K562 (cell line): ENCODE measurements at regions not wholly inside any gene's neighbourhood (a gene's known extent, or its start where the extent isn't known, plus 50 kb on each side); places are given as distances from the start of the nearest gene placed in this dataset.

ENCODE experiments used
- ATAC-seq: fragments of 200-7000 bp; cut with Tn5 transposase; 3 replicates; pipeline ENCODE4 v1.9.1; 2020; ENCODE audit warnings: moderate library complexity
- BruUV-seq: library from RNA; stranded (reverse); fragments of 400-500 nt; replicated peaks from 2 replicates; lab custom pipeline; 2021; lab: Mats Ljungman, UMichigan
- CTCF ChIA-PET: fragments of 300-600 bp; formaldehyde crosslinking; extraction: SDS; loops from one replicate; lab custom pipeline; 2021; ENCODE audit warnings: low intra/inter-chr PET ratio; lab: Yijun Ruan, JAX
- POLR2A ChIA-PET: fragments of 300-600, 350-650 bp; sonication (Branson Sonifier 250); formaldehyde crosslinking; extraction: SDS; loops from one replicate; lab custom pipeline; 2021; ENCODE audit warnings: antibody characterized with exemption, inconsistent platforms; lab: Yijun Ruan, JAX
- DNase-seq, 4 experiments: peaks; one replicate each; pipeline versions ENCODE4 v3.0.0 to v3.0.0-alpha.2; 2011 to 2018; ENCODE audit warnings: low spot score in 3 of 4, mixed read lengths in 3 of 4; ENCODE audit errors: extremely low read depth in 1 of 4
- FAIRE-seq: peaks from 2 replicates; lab custom pipeline; 2011; peaks lifted over from hg19 to GRCh38; lab: Jason Lieb, UNC
- H2AFZ ChIP-seq: 2 replicates; pipeline ENCODE4 v1.6.0; 2011; ENCODE audit warnings: low read depth, low read length, control low read depth, inconsistent platforms
- H3K27ac ChIP-seq: fragments of 200-600 bp; 3 replicates; pipeline ENCODE4 v1.8.0; 2011; ENCODE audit warnings: low read depth, mild to moderate bottlenecking, control low read depth, inconsistent platforms, low read length, moderate library complexity, mixed read lengths; ENCODE audit errors: extremely low read depth
- H3K27me3 ChIP-seq, 2 experiments: fragments of 300-600 bp in 1 of 2; 2 replicates in 1 of 2; 3 replicates in 1 of 2; pipeline versions ENCODE4 v1.6.0 to v1.8.0; 2011; ENCODE audit warnings: inconsistent platforms in 2 of 2, low read length in 2 of 2, mild to moderate bottlenecking in 1 of 2, mixed read lengths in 1 of 2, moderate library complexity in 1 of 2; ENCODE audit not compliant: control insufficient read depth in 2 of 2, insufficient read depth in 2 of 2
- H3K36me3 ChIP-seq: fragments of 300-600 bp; 3 replicates; pipeline ENCODE4 v1.8.0; 2011; ENCODE audit warnings: mild to moderate bottlenecking, low read length, inconsistent platforms; ENCODE audit not compliant: control insufficient read depth, insufficient read depth
- H3K4me1 ChIP-seq, 2 experiments: fragments of 200-600 bp in 1 of 2; replicated peaks in 1 of 2; 2 replicates in 1 of 2; 3 replicates in 1 of 2; pipeline versions ENCODE4 v1.5.1 to v1.8.0; 2011; ENCODE audit warnings: inconsistent platforms in 2 of 2, low read length in 2 of 2, mild to moderate bottlenecking in 1 of 2, mixed read lengths in 1 of 2, moderate library complexity in 1 of 2; ENCODE audit not compliant: control insufficient read depth in 2 of 2, insufficient read depth in 2 of 2
- H3K4me2 ChIP-seq: 2 replicates; pipeline ENCODE4 v1.6.1; 2011; ENCODE audit warnings: low read length, control low read depth, inconsistent platforms, mixed read lengths; ENCODE audit not compliant: insufficient read depth
- H3K4me3 ChIP-seq: fragments of 200-600 bp; sonication (generic), shearing (Covaris generic); 2 replicates; pipeline ENCODE4 v1.5.1; 2016; ENCODE audit warnings: control low read depth, inconsistent platforms
- H3K79me2 ChIP-seq: fragments of 200-600 bp; 3 replicates; pipeline ENCODE4 v1.8.0; 2011; ENCODE audit warnings: low read length, inconsistent platforms; ENCODE audit not compliant: control insufficient read depth, insufficient read depth
- H3K9ac ChIP-seq, 2 experiments: 2 replicates each; pipeline versions ENCODE4 v1.6.0 to v1.6.1; 2011; ENCODE audit warnings: low read depth in 2 of 2, low read length in 2 of 2, control low read depth in 1 of 2, inconsistent platforms in 1 of 2, mild to moderate bottlenecking in 1 of 2, mixed read lengths in 1 of 2; ENCODE audit not compliant: insufficient read depth in 1 of 2
- H3K9me1 ChIP-seq: one replicate; pipeline ENCODE4 v1.6.0; 2011; ENCODE audit warnings: inconsistent platforms, mild to moderate bottlenecking, low read length, moderate library complexity; ENCODE audit not compliant: control insufficient read depth, insufficient read depth
- H3K9me3 ChIP-seq: replicated peaks from 2 replicates; pipeline ENCODE4 v1.5.1; 2011; ENCODE audit warnings: low read depth, low read length, inconsistent platforms; ENCODE audit not compliant: control insufficient read depth, insufficient read depth
- H4K20me1 ChIP-seq: replicated peaks from 2 replicates; pipeline ENCODE4 v1.6.1; 2011; ENCODE audit warnings: low read length, inconsistent platforms, mixed read lengths; ENCODE audit not compliant: control insufficient read depth, insufficient read depth
- BRD9 ChIP-seq: fragments of 450-650 bp; IDR thresholded peaks from 2 replicates; pipeline ENCODE4 v1.6.1; 2018; ENCODE audit warnings: low read depth; ENCODE audit not compliant: partially characterized antibody
- ETV1 ChIP-seq: fragments of 450-650 bp; conservative IDR thresholded peaks from 2 replicates; pipeline ENCODE4 v1.6.1; 2016; ENCODE audit warnings: missing genetic modification characterization, control low read depth, low read depth, missing compliant biosample characterization
- MYBL2 ChIP-seq, 2 experiments: fragments of 450-650 bp in 1 of 2; sonication (generic) in 1 of 2; formaldehyde crosslinking in 1 of 2; IDR thresholded peaks; 2 replicates each; pipeline versions ENCODE4 v1.6.1 to v1.8.1; 2017 to 2022; ENCODE audit warnings: borderline replicate concordance in 1 of 2, inconsistent platforms in 1 of 2, low read depth in 1 of 2, mild to moderate bottlenecking in 1 of 2, missing genetic modification reagents in 1 of 2, moderate library complexity in 1 of 2
- NFIX ChIP-seq: fragments of 250-450 bp; sonication (Bioruptor Pico); IDR thresholded peaks from 2 replicates; pipeline ENCODE4 v1.4.0; 2020; ENCODE audit warnings: low read depth, mild to moderate bottlenecking, moderate library complexity
- NONO ChIP-seq, 2 experiments: fragments of 200-400 bp in 1 of 2; fragments of 450-650 bp in 1 of 2; formaldehyde crosslinking in 1 of 2; IDR thresholded peaks; 2 replicates each; pipeline ENCODE4 v1.6.1; 2017; ENCODE audit warnings: low read depth in 2 of 2, mild to moderate bottlenecking in 2 of 2, moderate library complexity in 2 of 2, low read length in 1 of 2
- PCBP1 ChIP-seq: fragments of 200-400 bp; formaldehyde crosslinking; IDR thresholded peaks from 2 replicates; pipeline ENCODE4 v1.6.1; 2018; ENCODE audit warnings: mild to moderate bottlenecking, low read depth, low read length; ENCODE audit not compliant: poor library complexity, severe bottlenecking
- PML ChIP-seq: IDR thresholded peaks from 2 replicates; pipeline ENCODE4 v1.6.1; 2012; ENCODE audit warnings: low read length, inconsistent platforms
- RBM22 ChIP-seq: fragments of 200-400 bp; formaldehyde crosslinking; IDR thresholded peaks from 2 replicates; pipeline ENCODE4 v1.6.1; 2018; ENCODE audit warnings: low read length, low read depth; ENCODE audit not compliant: poor library complexity, severe bottlenecking
- STAT6 ChIP-seq: sonication (generic); formaldehyde crosslinking; IDR thresholded peaks from 2 replicates; pipeline ENCODE4 v1.8.1; 2023; ENCODE audit warnings: mild to moderate bottlenecking, missing genetic modification reagents
- ZFP36 ChIP-seq: fragments of 150-350 bp; IDR thresholded peaks from 2 replicates; pipeline ENCODE4 v1.6.1; 2018; ENCODE audit warnings: low read length, low read depth; ENCODE audit not compliant: partially characterized antibody
- ZKSCAN3 ChIP-seq: fragments of 250-450 bp; sonication (Bioruptor Pico); IDR thresholded peaks from 2 replicates; pipeline ENCODE4 v1.4.0; 2020
- ZNF133 ChIP-seq: fragments of 250-450 bp; sonication (Bioruptor Pico); IDR thresholded peaks from 2 replicates; pipeline ENCODE4 v1.4.0; 2020; ENCODE audit warnings: mild to moderate bottlenecking
- ZNF184 ChIP-seq: sonication (generic); formaldehyde crosslinking; IDR thresholded peaks from 2 replicates; pipeline ENCODE4 v1.5.0; 2020; ENCODE audit warnings: missing genetic modification reagents
- ZNF431 ChIP-seq: sonication (generic); formaldehyde crosslinking; IDR thresholded peaks from 2 replicates; pipeline ENCODE4 v1.8.0; 2022; ENCODE audit warnings: mild to moderate bottlenecking, missing genetic modification reagents
- ZNF445 ChIP-seq: fragments of 250-450 bp; sonication (Bioruptor Pico); IDR thresholded peaks from 2 replicates; pipeline ENCODE4 v1.4.0; 2020; ENCODE audit warnings: low read depth, mild to moderate bottlenecking, moderate library complexity
- ZNF75A ChIP-seq: fragments of 450-650 bp; formaldehyde crosslinking; IDR thresholded peaks from 2 replicates; pipeline ENCODE4 v1.4.0; 2020; ENCODE audit warnings: mild to moderate bottlenecking
- ZSCAN29 ChIP-seq: fragments of 450-650 bp; IDR thresholded peaks from 2 replicates; pipeline ENCODE4 v1.6.1; 2017
- ZSCAN32 ChIP-seq: fragments of 450-650 bp; formaldehyde crosslinking; IDR thresholded peaks from 2 replicates; pipeline ENCODE4 v1.4.0; 2020; ENCODE audit warnings: mild to moderate bottlenecking, moderate library complexity
- WGBS: fragments of 100-300 bp; shearing (Covaris generic); methylation state at CpG from one replicate; pipeline ENCODE4 v1.1.6; 2016; ENCODE audit warnings: low coverage, mixed read lengths; ENCODE audit not compliant: insufficient coverage; ENCODE audit errors: missing lambda C conversion rate; 5-methylcytosine and 5-hydroxymethylcytosine counted together
- in situ Hi-C: fragments of 300-500 bp; cut with MboI; formaldehyde crosslinking; loops from 4 replicates; pipeline ENCODE4 v1.15.0; 2018; ENCODE audit warnings: inconsistent platforms, mixed read lengths
- intact Hi-C: fragments of 100-400 bp; cut with micrococcal nuclease; formaldehyde crosslinking; loops from 2 replicates; pipeline ENCODE4 v1.14.2; 2022
- TF ChIP-seq, protein P1 (sequence below): fragments of 250-450 bp; sonication (Bioruptor Pico); IDR thresholded peaks from 2 replicates; pipeline ENCODE4 v1.8.0; 2022; ENCODE audit warnings: moderate library complexity, mild to moderate bottlenecking, inconsistent platforms
- TF ChIP-seq, protein P2 (sequence below): fragments of 450-650 bp; IDR thresholded peaks from 2 replicates; pipeline ENCODE4 v1.6.1; 2014; ENCODE audit warnings: low read depth, mild to moderate bottlenecking, moderate library complexity, borderline replicate concordance

DNA sequence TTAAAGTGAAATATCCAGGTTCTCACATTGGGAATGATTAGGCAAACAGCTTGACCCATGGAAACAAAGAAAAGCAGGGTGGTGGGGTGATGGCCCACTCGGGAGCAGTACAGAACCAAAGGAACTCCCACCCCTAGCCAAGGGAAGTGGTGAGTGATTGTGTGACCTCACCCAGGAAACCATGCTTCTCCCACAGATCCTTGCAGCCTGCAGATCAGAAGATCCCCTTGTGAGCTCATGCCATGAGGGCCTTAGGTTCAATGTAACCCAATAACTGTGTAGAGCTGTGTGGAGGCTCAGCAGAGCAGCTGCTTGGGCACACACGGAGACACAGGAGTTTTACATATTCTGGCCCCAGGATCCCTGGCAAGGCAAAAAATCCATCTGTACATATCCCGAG, 311.8 kb upstream of the DPYD start:
- Histone ChIP-seq H3K9me1 (no peaks in the 10 kb centered on the region), H3K4me3 (no peak overlapping the region), H3K27ac (no peak overlapping the region), H3K9ac (no peak overlapping the region), H3K36me3 (no peaks in the 10 kb centered on the region), H3K79me2 (no peaks in the 10 kb centered on the region), H3K9me3 (no peaks in the 10 kb centered on the region; the same call in 1 of the 2 replicates), H2AFZ (no peak overlapping the region), H3K4me2 (no peak overlapping the region), H3K4me1 (no peaks in the 10 kb centered on the region), H3K27me3 (no peaks in the 10 kb centered on the region), H4K20me1 (no peaks in the 10 kb centered on the region)
- DNase-seq (no peak), FAIRE-seq (no peak), ATAC-seq (no peak)
- 0% methylated on average over 3 of the region's 3 CpGs for WGBS
- no TSS peak for BruUV-seq
- in situ Hi-C loops = no loop called here
- intact Hi-C loops = no loop called here
- no peak for TF ChIP-seq NONO (IDR thresholded peaks at IDR 0.05; ENCODE audit: low read depth in 2 of 2, low read length in 1 of 2)
- TF ChIP-seq ZNF184 (CRISPR knock-in tag) = no peak
- no peak for TF ChIP-seq PCBP1
- no peak for TF ChIP-seq MYBL2 (IDR thresholded peaks at IDR 0.05; ENCODE audit: low read depth)
- TF ChIP-seq MYBL2 (CRISPR knock-in tag; IDR thresholded peaks at IDR 0.05; ENCODE audit: borderline replicate concordance) = no peak
- no peak for TF ChIP-seq ZSCAN32 (CRISPR knock-in tag)
- TF ChIP-seq, protein P1, sequence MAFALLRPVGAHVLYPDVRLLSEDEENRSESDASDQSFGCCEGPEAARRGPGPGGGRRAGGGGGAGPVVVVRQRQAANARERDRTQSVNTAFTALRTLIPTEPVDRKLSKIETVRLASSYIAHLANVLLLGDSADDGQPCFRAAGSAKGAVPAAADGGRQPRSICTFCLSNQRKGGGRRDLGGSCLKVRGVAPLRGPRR (CRISPR knock-in tag) = no peak
- no peak for TF ChIP-seq ZNF445
- TF ChIP-seq PML = no peak
- TF ChIP-seq BRD9 = no peak
- TF ChIP-seq ZNF133 (CRISPR knock-in tag) = no peak
- TF ChIP-seq ZKSCAN3 (CRISPR knock-in tag) = no peak
- no peak for TF ChIP-seq ZNF431 (CRISPR knock-in tag)
- no peak for TF ChIP-seq RBM22
- no peak for TF ChIP-seq ZSCAN29
- no peak for TF ChIP-seq NFIX (CRISPR knock-in tag)
- no peak for TF ChIP-seq ZNF75A (CRISPR knock-in tag)
- TF ChIP-seq ETV1 = no peak
- no peak for TF ChIP-seq STAT6 (CRISPR knock-in tag)
- TF ChIP-seq, protein P2, sequence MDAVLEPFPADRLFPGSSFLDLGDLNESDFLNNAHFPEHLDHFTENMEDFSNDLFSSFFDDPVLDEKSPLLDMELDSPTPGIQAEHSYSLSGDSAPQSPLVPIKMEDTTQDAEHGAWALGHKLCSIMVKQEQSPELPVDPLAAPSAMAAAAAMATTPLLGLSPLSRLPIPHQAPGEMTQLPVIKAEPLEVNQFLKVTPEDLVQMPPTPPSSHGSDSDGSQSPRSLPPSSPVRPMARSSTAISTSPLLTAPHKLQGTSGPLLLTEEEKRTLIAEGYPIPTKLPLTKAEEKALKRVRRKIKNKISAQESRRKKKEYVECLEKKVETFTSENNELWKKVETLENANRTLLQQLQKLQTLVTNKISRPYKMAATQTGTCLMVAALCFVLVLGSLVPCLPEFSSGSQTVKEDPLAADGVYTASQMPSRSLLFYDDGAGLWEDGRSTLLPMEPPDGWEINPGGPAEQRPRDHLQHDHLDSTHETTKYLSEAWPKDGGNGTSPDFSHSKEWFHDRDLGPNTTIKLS = no peak
- TF ChIP-seq ZFP36 = no peak
- POLR2A ChIA-PET = no interaction called here
- CTCF ChIA-PET = no interaction called here
